K562 (cell line): ENCODE measurements at regions not wholly inside any gene's neighbourhood (a gene's known extent, or its start where the extent isn't known, plus 50 kb on each side); places are given as distances from the start of the nearest gene placed in this dataset.

Source experiments
- ATAC-seq: fragments of 200-7000 bp; cut with Tn5 transposase; 3 replicates; pipeline ENCODE4 v1.9.1; 2020; ENCODE audit warnings: moderate library complexity
- BruUV-seq: library from RNA; stranded (reverse); fragments of 400-500 nt; replicated peaks from 2 replicates; lab custom pipeline; 2021; lab: Mats Ljungman, UMichigan
- CTCF ChIA-PET: fragments of 300-600 bp; formaldehyde crosslinking; extraction: SDS; loops from one replicate; lab custom pipeline; 2021; ENCODE audit warnings: low intra/inter-chr PET ratio; lab: Yijun Ruan, JAX
- POLR2A ChIA-PET: fragments of 300-600, 350-650 bp; sonication (Branson Sonifier 250); formaldehyde crosslinking; extraction: SDS; loops from one replicate; lab custom pipeline; 2021; ENCODE audit warnings: antibody characterized with exemption, inconsistent platforms; lab: Yijun Ruan, JAX
- DNase-seq, 4 experiments: peaks; one replicate each; pipeline versions ENCODE4 v3.0.0 to v3.0.0-alpha.2; 2011 to 2018; ENCODE audit warnings: low spot score in 3 of 4, mixed read lengths in 3 of 4; ENCODE audit errors: extremely low read depth in 1 of 4
- FAIRE-seq: peaks from 2 replicates; lab custom pipeline; 2011; peaks lifted over from hg19 to GRCh38; lab: Jason Lieb, UNC
- H2AFZ ChIP-seq: 2 replicates; pipeline ENCODE4 v1.6.0; 2011; ENCODE audit warnings: low read depth, low read length, control low read depth, inconsistent platforms
- H3K27ac ChIP-seq: fragments of 200-600 bp; 3 replicates; pipeline ENCODE4 v1.8.0; 2011; ENCODE audit warnings: low read depth, mild to moderate bottlenecking, control low read depth, inconsistent platforms, low read length, moderate library complexity, mixed read lengths; ENCODE audit errors: extremely low read depth
- H3K27me3 ChIP-seq, 2 experiments: fragments of 300-600 bp in 1 of 2; 2 replicates in 1 of 2; 3 replicates in 1 of 2; pipeline versions ENCODE4 v1.6.0 to v1.8.0; 2011; ENCODE audit warnings: inconsistent platforms in 2 of 2, low read length in 2 of 2, mild to moderate bottlenecking in 1 of 2, mixed read lengths in 1 of 2, moderate library complexity in 1 of 2; ENCODE audit not compliant: control insufficient read depth in 2 of 2, insufficient read depth in 2 of 2
- H3K36me3 ChIP-seq: fragments of 300-600 bp; 3 replicates; pipeline ENCODE4 v1.8.0; 2011; ENCODE audit warnings: mild to moderate bottlenecking, low read length, inconsistent platforms; ENCODE audit not compliant: control insufficient read depth, insufficient read depth
- H3K4me1 ChIP-seq, 2 experiments: fragments of 200-600 bp in 1 of 2; replicated peaks in 1 of 2; 2 replicates in 1 of 2; 3 replicates in 1 of 2; pipeline versions ENCODE4 v1.5.1 to v1.8.0; 2011; ENCODE audit warnings: inconsistent platforms in 2 of 2, low read length in 2 of 2, mild to moderate bottlenecking in 1 of 2, mixed read lengths in 1 of 2, moderate library complexity in 1 of 2; ENCODE audit not compliant: control insufficient read depth in 2 of 2, insufficient read depth in 2 of 2
- H3K4me2 ChIP-seq: 2 replicates; pipeline ENCODE4 v1.6.1; 2011; ENCODE audit warnings: low read length, control low read depth, inconsistent platforms, mixed read lengths; ENCODE audit not compliant: insufficient read depth
- H3K4me3 ChIP-seq: fragments of 200-600 bp; sonication (generic), shearing (Covaris generic); 2 replicates; pipeline ENCODE4 v1.5.1; 2016; ENCODE audit warnings: control low read depth, inconsistent platforms
- H3K79me2 ChIP-seq: fragments of 200-600 bp; 3 replicates; pipeline ENCODE4 v1.8.0; 2011; ENCODE audit warnings: low read length, inconsistent platforms; ENCODE audit not compliant: control insufficient read depth, insufficient read depth
- H3K9ac ChIP-seq, 2 experiments: 2 replicates each; pipeline versions ENCODE4 v1.6.0 to v1.6.1; 2011; ENCODE audit warnings: low read depth in 2 of 2, low read length in 2 of 2, control low read depth in 1 of 2, inconsistent platforms in 1 of 2, mild to moderate bottlenecking in 1 of 2, mixed read lengths in 1 of 2; ENCODE audit not compliant: insufficient read depth in 1 of 2
- H3K9me1 ChIP-seq: one replicate; pipeline ENCODE4 v1.6.0; 2011; ENCODE audit warnings: inconsistent platforms, mild to moderate bottlenecking, low read length, moderate library complexity; ENCODE audit not compliant: control insufficient read depth, insufficient read depth
- H3K9me3 ChIP-seq: replicated peaks from 2 replicates; pipeline ENCODE4 v1.5.1; 2011; ENCODE audit warnings: low read depth, low read length, inconsistent platforms; ENCODE audit not compliant: control insufficient read depth, insufficient read depth
- H4K20me1 ChIP-seq: replicated peaks from 2 replicates; pipeline ENCODE4 v1.6.1; 2011; ENCODE audit warnings: low read length, inconsistent platforms, mixed read lengths; ENCODE audit not compliant: control insufficient read depth, insufficient read depth
- ATF1 ChIP-seq, 2 experiments: fragments of 450-650 bp in 1 of 2; IDR thresholded peaks; 2 replicates each; pipeline ENCODE4 v1.6.1; 2016; ENCODE audit warnings: missing compliant biosample characterization in 1 of 2, missing genetic modification characterization in 1 of 2
- CEBPG ChIP-seq, 3 experiments: fragments of 200-800 bp in 1 of 3; sonication (Bioruptor generic) in 1 of 3; sonication (generic) in 1 of 3; formaldehyde crosslinking in 1 of 3; IDR thresholded peaks in 2 of 3; conservative IDR thresholded peaks in 1 of 3; 2 replicates each; pipeline versions ENCODE4 v1.6.1 to v1.8.0; 2016 to 2022; ENCODE audit warnings: missing compliant biosample characterization in 2 of 3, missing genetic modification characterization in 2 of 3, mild to moderate bottlenecking in 1 of 3, missing genetic modification reagents in 1 of 3
- COPS2 ChIP-seq: fragments of 450-650 bp; conservative IDR thresholded peaks from 2 replicates; pipeline ENCODE4 v1.6.1; 2016; ENCODE audit warnings: mild to moderate bottlenecking, moderate library complexity
- GTF2A2 ChIP-seq: IDR thresholded peaks from 2 replicates; pipeline ENCODE4 v1.6.1; 2016; ENCODE audit warnings: mild to moderate bottlenecking, missing genetic modification characterization, missing compliant biosample characterization
- HDAC1 ChIP-seq, 2 experiments: fragments of 450-650 bp; IDR thresholded peaks; 2 replicates each; pipeline ENCODE4 v1.6.1; 2016 to 2017; ENCODE audit warnings: inconsistent platforms in 1 of 2, mild to moderate bottlenecking in 1 of 2, moderate library complexity in 1 of 2
- KDM5B ChIP-seq: fragments of 200-600 bp; sonication (generic); IDR thresholded peaks from 2 replicates; pipeline ENCODE4 v1.6.1; 2012; ENCODE audit warnings: low read depth, mild to moderate bottlenecking, moderate library complexity, low read length, control low read depth, inconsistent platforms; ENCODE audit not compliant: insufficient replicate concordance
- KHSRP ChIP-seq: fragments of 450-650 bp; IDR thresholded peaks from 2 replicates; pipeline ENCODE4 v1.6.1; 2017
- MCM3 ChIP-seq: fragments of 450-650 bp; IDR thresholded peaks from 2 replicates; pipeline ENCODE4 v1.6.1; 2016
- NFIX ChIP-seq: fragments of 250-450 bp; sonication (Bioruptor Pico); IDR thresholded peaks from 2 replicates; pipeline ENCODE4 v1.4.0; 2020; ENCODE audit warnings: low read depth, mild to moderate bottlenecking, moderate library complexity
- PHB ChIP-seq: fragments of 250-450 bp; sonication (Bioruptor Pico); IDR thresholded peaks from 2 replicates; pipeline ENCODE4 v1.5.0; 2021
- PTRF ChIP-seq: fragments of 450-650 bp; IDR thresholded peaks from 2 replicates; pipeline ENCODE4 v1.6.1; 2016; ENCODE audit warnings: mild to moderate bottlenecking, missing genetic modification characterization, missing compliant biosample characterization
- RBBP5 ChIP-seq: fragments of 200-600 bp; sonication (generic); IDR thresholded peaks from 2 replicates; pipeline ENCODE4 v1.6.1; 2012; ENCODE audit warnings: borderline replicate concordance, mild to moderate bottlenecking, low read length, control low read depth, inconsistent platforms; ENCODE audit not compliant: insufficient read depth, poor library complexity, severe bottlenecking
- SOX6 ChIP-seq: fragments of 450-650 bp; IDR thresholded peaks from 2 replicates; pipeline ENCODE4 v1.6.1; 2014; ENCODE audit warnings: mild to moderate bottlenecking
- U2AF1 ChIP-seq: fragments of 200-400 bp; formaldehyde crosslinking; optimal IDR thresholded peaks from 2 replicates; pipeline ENCODE3; 2017; ENCODE audit warnings: mild to moderate bottlenecking, low read depth, low read length, moderate library complexity
- USF1 ChIP-seq: sonication (generic); formaldehyde crosslinking; IDR thresholded peaks from 2 replicates; pipeline ENCODE4 v1.9.0; 2022; ENCODE audit warnings: mild to moderate bottlenecking, missing genetic modification reagents
- ZNF57 ChIP-seq: fragments of 450-650 bp; formaldehyde crosslinking; IDR thresholded peaks from 2 replicates; pipeline ENCODE4 v1.4.0; 2020; ENCODE audit warnings: mild to moderate bottlenecking, moderate library complexity
- WGBS: fragments of 100-300 bp; shearing (Covaris generic); methylation state at CpG from one replicate; pipeline ENCODE4 v1.1.6; 2016; ENCODE audit warnings: low coverage, mixed read lengths; ENCODE audit not compliant: insufficient coverage; ENCODE audit errors: missing lambda C conversion rate; 5-methylcytosine and 5-hydroxymethylcytosine counted together
- in situ Hi-C: fragments of 300-500 bp; cut with MboI; formaldehyde crosslinking; loops from 4 replicates; pipeline ENCODE4 v1.15.0; 2018; ENCODE audit warnings: inconsistent platforms, mixed read lengths
- intact Hi-C: fragments of 100-400 bp; cut with micrococcal nuclease; formaldehyde crosslinking; loops from 2 replicates; pipeline ENCODE4 v1.14.2; 2022
- TF ChIP-seq, protein P1 (sequence below): fragments of 450-650 bp; formaldehyde crosslinking; IDR thresholded peaks from 2 replicates; pipeline ENCODE4 v1.4.0; 2020; ENCODE audit warnings: mild to moderate bottlenecking
- TF ChIP-seq, protein P2 (sequence below): fragments of 250-450 bp; sonication (Bioruptor Pico); IDR thresholded peaks from 2 replicates; pipeline ENCODE4 v1.5.0; 2020; ENCODE audit warnings: mild to moderate bottlenecking

DNA sequence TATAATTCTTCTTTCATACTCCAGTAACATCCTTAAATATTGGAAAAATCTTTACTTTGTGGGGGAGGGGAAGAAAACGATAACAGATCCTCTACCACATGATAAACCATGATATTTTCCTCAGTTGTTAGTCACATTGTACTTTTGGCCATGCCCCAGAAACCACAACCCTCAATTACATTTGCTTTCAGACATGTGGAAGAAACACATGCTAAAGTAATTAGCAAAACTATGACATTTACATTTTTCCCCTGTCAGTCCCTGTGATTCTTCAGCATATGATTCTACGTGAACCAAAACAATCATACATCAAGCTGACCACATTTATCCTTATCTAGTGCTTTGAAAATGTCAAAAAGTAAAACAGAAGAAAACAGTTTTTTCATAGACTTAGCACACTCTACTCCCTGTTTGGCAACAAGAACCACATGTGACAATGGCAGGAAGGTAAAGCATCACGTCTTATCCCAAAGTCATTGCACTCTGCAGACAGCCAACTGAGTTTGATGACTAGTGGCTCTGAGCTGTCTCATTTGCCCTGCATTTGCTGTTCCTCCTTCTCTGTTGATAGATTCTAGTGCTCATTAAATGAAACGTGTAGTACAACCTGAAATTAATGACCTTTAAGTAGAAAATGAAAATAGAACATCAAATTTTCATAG lies 505.8 kb upstream of the MARCKS start (continued):
- TF ChIP-seq CEBPG (CRISPR knock-in tag; IDR thresholded peaks at IDR 0.05): no peak
- TF ChIP-seq CEBPG (tag; conservative IDR thresholded peaks at IDR 0.05 in 1 of 2, IDR thresholded peaks at IDR 0.05 in 1 of 2): no peak
- no peak for TF ChIP-seq PTRF (tag)
- TF ChIP-seq U2AF1: no peak
- TF ChIP-seq MCM3: no peak
- TF ChIP-seq USF1: no peak
- no peak for TF ChIP-seq ZNF57 (CRISPR knock-in tag)
- no peak for TF ChIP-seq KHSRP

DNA sequence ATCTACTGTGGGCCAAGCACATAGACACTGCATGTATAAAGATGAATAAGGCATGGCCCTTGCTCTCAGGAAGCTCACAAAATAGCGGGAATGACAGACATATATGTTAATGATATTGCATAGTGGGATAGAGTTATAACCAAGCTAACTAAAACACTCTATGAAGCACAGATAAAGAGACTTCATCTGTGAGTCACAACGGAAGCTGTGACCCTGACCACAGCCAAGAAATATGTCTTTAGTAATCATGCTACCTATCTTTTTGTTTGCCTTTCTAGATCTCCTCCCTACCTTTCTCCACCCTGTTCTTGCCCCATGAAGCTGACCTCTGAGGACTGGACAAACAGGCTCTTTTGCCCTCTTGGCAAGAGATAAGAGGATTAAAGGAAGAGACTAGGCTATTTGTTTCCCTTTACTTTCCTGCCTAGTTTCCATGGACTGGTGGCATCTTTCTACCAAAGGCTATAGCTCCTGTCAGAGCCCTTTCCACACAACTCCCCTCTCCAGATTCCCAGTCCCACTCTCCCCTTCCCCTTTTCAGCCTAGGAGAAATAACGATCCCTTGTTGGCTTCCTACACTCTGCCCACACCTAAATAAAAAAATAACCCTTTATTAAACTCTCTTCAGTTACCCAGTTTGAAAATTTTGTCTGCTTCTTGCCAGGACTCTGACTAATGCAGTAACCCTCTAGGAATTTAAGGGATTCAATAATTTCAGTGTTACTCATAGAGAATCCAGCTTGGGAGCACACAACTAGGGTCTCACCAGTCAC lies 504.9 kb upstream of the MARCKS start:
- BruUV-seq: no TSS peak
- Histone ChIP-seq H3K36me3 (no peaks in the 10 kb centered on the region), H3K9me1 (no peaks in the 10 kb centered on the region), H3K4me1 (no peaks in the 10 kb centered on the region; a peak in 1 of 5 replicates), H3K27ac (no peak overlapping the region), H3K4me2 (no peak overlapping the region), H3K79me2 (no peaks in the 10 kb centered on the region), H4K20me1 (no peaks in the 10 kb centered on the region), H2AFZ (no peak overlapping the region), H3K9me3 (no peaks in the 10 kb centered on the region), H3K27me3 (no peaks in the 10 kb centered on the region), H3K4me3 (no peak overlapping the region), H3K9ac (no peak overlapping the region)
- ChIA-PET POLR2A (interaction anchor here (0.7 kb wide), 1 partner anchor 74 kb away, joined by 3 read pairs; no protein-coding TSS in a partner anchor), CTCF (no interaction called here)
- no peak for DNase-seq
- ATAC-seq: no peak; the same call in 2 of the 3 replicates
- no peak for FAIRE-seq
- WGBS: 0% methylated on average over 3 of the region's 3 CpGs
- in situ Hi-C loops: no loop called here
- intact Hi-C loops: no loop called here
- TF ChIP-seq ATF1 (CRISPR knock-in tag; IDR thresholded peaks at IDR 0.05) (no peak), ATF1 (tag; IDR thresholded peaks at IDR 0.05) (no peak), RBBP5 (no peak), KDM5B (no peak), HDAC1 (IDR thresholded peaks at IDR 0.05) (no peak), PHB (no peak), NFIX (CRISPR knock-in tag) (no peak), SOX6 (peak; percentile 49), GTF2A2 (tag) (no peak), COPS2 (no peak)
- TF ChIP-seq, protein P1, sequence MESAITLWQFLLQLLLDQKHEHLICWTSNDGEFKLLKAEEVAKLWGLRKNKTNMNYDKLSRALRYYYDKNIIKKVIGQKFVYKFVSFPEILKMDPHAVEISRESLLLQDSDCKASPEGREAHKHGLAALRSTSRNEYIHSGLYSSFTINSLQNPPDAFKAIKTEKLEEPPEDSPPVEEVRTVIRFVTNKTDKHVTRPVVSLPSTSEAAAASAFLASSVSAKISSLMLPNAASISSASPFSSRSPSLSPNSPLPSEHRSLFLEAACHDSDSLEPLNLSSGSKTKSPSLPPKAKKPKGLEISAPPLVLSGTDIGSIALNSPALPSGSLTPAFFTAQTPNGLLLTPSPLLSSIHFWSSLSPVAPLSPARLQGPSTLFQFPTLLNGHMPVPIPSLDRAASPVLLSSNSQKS: no peak
- TF ChIP-seq, protein P2, sequence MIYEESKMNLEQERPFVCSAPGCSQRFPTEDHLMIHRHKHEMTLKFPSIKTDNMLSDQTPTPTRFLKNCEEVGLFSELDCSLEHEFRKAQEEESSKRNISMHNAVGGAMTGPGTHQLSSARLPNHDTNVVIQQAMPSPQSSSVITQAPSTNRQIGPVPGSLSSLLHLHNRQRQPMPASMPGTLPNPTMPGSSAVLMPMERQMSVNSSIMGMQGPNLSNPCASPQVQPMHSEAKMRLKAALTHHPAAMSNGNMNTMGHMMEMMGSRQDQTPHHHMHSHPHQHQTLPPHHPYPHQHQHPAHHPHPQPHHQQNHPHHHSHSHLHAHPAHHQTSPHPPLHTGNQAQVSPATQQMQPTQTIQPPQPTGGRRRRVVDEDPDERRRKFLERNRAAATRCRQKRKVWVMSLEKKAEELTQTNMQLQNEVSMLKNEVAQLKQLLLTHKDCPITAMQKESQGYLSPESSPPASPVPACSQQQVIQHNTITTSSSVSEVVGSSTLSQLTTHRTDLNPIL (CRISPR knock-in tag): no peak
